Progenitor cell of endocrine pancreas (in vitro differentiated cells): ENCODE measurements at regions not wholly inside any gene's neighbourhood (a gene's known extent, or its start where the extent isn't known, plus 50 kb on each side); places are given as distances from the start of the nearest gene placed in this dataset.

Source experiments
- DNase-seq: peaks from one replicate; pipeline ENCODE4 v3.0.0; 2021; ENCODE audit warnings: low spot score; ENCODE audit not compliant: unreplicated experiment
- H3K27ac Mint-ChIP-seq: 2 replicates; pipeline ENCODE4 v1.8.0; 2021; ENCODE audit warnings: mild to moderate bottlenecking, moderate library complexity, mixed read lengths
- H3K27me3 Mint-ChIP-seq: 2 replicates; pipeline ENCODE4 v1.8.0; 2021; ENCODE audit warnings: mixed read lengths
- H3K36me3 Mint-ChIP-seq: 2 replicates; pipeline ENCODE4 v1.8.0; 2022; ENCODE audit warnings: mixed read lengths; ENCODE audit not compliant: insufficient read depth
- H3K4me1 Mint-ChIP-seq: 2 replicates; pipeline ENCODE4 v1.8.0; 2021; ENCODE audit warnings: low read depth, mixed read lengths
- H3K4me3 Mint-ChIP-seq: 2 replicates; pipeline ENCODE4 v1.8.0; 2021; ENCODE audit warnings: low read depth, mild to moderate bottlenecking, moderate library complexity, mixed read lengths
- H3K9me3 Mint-ChIP-seq: 2 replicates; pipeline ENCODE4 v1.8.0; 2021; ENCODE audit warnings: low read depth, mixed read lengths
- TF ChIP-seq, protein P1 (sequence below): fragments of 200-600 bp; sonication (generic); IDR thresholded peaks from one replicate; pipeline ENCODE4 v1.5.0; 2021; ENCODE audit warnings: antibody characterized with exemption, mild to moderate bottlenecking; ENCODE audit not compliant: unreplicated experiment

DNA sequence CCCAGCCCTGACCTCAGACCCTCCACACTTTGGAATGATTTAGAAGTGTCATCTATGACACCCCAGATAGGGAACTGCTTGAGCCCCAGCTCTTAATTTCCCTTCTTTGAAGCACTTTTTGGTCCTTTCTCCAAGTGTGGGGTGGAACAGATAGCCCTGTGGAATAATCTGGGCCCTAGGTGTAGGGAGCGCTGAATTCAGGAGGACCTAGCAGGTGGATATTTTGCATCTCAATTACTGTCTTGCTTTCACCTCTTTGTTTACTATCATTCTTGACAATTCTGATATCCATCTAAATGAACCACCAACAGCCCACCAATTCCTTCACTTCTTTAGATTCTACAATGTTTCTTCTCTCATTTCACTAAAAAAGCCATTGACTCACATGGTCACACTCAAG lies 850.4 kb downstream of the KCNJ2 start:
- no peak overlapping the region for H3K27ac Mint-ChIP-seq
- no peak for DNase-seq
- H3K27me3 Mint-ChIP-seq: no peaks in the 10 kb centered on the region
- H3K36me3 Mint-ChIP-seq: no peaks in the 10 kb centered on the region
- no peak overlapping the region for H3K4me3 Mint-ChIP-seq
- H3K9me3 Mint-ChIP-seq: no peaks in the 10 kb centered on the region
- H3K4me1 Mint-ChIP-seq: peaks cover 3% of the 10 kb centered on the region
- TF ChIP-seq, protein P1, sequence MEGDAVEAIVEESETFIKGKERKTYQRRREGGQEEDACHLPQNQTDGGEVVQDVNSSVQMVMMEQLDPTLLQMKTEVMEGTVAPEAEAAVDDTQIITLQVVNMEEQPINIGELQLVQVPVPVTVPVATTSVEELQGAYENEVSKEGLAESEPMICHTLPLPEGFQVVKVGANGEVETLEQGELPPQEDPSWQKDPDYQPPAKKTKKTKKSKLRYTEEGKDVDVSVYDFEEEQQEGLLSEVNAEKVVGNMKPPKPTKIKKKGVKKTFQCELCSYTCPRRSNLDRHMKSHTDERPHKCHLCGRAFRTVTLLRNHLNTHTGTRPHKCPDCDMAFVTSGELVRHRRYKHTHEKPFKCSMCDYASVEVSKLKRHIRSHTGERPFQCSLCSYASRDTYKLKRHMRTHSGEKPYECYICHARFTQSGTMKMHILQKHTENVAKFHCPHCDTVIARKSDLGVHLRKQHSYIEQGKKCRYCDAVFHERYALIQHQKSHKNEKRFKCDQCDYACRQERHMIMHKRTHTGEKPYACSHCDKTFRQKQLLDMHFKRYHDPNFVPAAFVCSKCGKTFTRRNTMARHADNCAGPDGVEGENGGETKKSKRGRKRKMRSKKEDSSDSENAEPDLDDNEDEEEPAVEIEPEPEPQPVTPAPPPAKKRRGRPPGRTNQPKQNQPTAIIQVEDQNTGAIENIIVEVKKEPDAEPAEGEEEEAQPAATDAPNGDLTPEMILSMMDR: no peak

DNA sequence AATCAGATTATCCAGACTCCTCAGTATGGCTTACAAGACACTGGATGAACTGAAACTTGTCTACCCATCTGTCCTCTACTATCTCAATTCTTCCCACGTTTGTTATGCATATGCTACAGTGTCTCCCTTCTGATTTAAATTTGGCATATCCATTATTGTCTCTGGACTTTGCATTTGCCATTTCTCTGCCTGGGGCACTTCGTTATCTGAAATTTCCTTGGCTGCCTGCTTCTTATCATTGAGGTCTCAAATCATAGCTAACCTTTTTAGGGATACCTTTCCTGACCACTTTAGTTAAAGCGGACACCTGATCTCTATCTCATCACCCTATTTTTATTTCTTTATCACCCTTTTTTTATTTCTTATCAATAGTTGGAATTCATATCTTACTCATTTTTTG lies 853.4 kb downstream of the KCNJ2 start:
- H3K4me1 Mint-ChIP-seq: peaks cover 3% of the 10 kb centered on the region
- H3K27me3 Mint-ChIP-seq: peaks cover 7% of the 10 kb centered on the region
- no peaks in the 10 kb centered on the region for H3K9me3 Mint-ChIP-seq
- H3K4me3 Mint-ChIP-seq: no peak overlapping the region
- TF ChIP-seq, protein P1: no peak
- no peak overlapping the region for H3K27ac Mint-ChIP-seq
- H3K36me3 Mint-ChIP-seq: no peaks in the 10 kb centered on the region
- no peak for DNase-seq

DNA sequence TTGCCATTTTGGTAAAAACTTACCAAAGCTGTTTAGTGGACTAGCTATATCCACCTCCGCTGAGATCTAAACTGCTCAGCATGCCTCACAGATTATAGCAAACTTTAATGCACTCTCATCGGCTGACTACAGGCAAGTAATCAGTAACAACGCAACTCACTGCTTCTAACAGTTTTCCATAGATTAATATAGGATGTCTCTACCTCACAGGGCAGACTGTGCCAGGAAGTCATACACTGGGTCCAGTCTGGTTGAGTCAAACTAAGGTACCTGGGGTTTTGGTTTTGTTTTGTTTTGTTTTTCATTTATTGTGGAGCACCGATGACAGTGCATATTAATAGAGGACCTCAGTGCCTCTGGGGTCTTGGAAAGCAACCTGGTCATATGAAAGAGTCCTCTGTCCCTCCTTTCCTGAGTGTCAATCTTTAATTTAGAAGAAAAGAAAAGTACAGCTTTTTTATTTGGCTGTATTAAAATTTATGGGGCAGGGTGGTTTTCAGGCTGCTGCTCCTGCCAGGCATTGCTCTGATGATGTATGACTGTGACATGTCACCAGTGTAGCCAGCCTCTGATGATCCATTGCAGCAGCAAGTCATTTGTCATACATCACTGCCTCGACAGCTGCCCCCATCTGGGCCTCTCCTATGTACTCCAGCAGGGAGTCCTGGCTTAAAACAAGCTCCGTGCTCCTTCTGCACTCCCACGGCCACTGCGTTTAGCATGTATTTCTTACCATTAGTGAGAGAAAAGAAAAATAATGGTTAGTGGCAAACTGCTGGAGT lies 854.1 kb downstream of the KCNJ2 start:
- H3K4me1 Mint-ChIP-seq: peaks cover 3% of the 10 kb centered on the region
- TF ChIP-seq, protein P1: no peak
- H3K27me3 Mint-ChIP-seq: peaks cover 7% of the 10 kb centered on the region
- no peak overlapping the region for H3K4me3 Mint-ChIP-seq
- H3K36me3 Mint-ChIP-seq: no peaks in the 10 kb centered on the region
- H3K9me3 Mint-ChIP-seq: no peaks in the 10 kb centered on the region
- no peak for DNase-seq
- no peak overlapping the region for H3K27ac Mint-ChIP-seq

DNA sequence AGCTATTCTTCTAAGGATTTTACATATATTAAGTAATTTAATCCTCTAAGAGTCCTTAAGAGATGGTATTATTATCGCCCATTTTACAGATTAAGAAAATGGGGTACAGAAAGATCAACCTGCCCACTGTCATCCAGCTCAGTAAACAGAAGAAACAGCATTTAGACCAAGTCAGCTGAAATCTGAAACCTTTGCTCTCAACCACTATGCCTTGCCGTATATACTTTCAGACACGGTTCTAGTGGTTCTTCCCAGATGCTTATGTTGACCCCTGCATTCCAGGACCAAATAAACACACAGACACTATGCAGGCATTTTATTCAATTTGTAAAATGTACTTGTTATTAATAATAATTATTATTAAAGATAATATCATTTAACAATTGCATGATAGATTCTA lies 854.8 kb downstream of the KCNJ2 start:
- Mint-ChIP-seq H3K4me1 (peaks cover 3% of the 10 kb centered on the region), H3K27me3 (peaks cover 7% of the 10 kb centered on the region), H3K9me3 (no peaks in the 10 kb centered on the region), H3K4me3 (no peak overlapping the region), H3K36me3 (no peaks in the 10 kb centered on the region), H3K27ac (no peak overlapping the region)
- no peak for DNase-seq
- TF ChIP-seq, protein P1: no peak

DNA sequence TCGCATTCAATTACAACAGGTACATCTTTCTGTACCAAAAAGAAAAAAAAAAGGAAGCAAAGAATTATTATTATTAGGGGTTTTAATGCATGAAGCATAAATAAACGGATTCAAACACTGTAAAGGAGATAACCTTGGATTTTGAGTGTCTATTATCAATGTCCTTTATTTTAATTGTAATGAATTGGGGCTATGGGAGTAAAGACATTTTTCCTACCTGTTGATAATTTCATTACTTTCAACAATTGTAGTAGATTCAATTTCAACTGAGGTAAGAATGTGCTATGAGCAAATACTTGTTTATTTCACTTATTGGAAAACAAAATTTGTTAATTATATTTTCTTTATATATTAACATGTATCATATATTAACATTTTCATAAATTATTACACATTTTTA lies 855.6 kb downstream of the KCNJ2 start:
- peaks cover 7% of the 10 kb centered on the region for H3K27me3 Mint-ChIP-seq
- H3K4me1 Mint-ChIP-seq: peaks cover 3% of the 10 kb centered on the region
- no peaks in the 10 kb centered on the region for H3K9me3 Mint-ChIP-seq
- DNase-seq: no peak
- no peak overlapping the region for H3K27ac Mint-ChIP-seq
- TF ChIP-seq, protein P1: no peak
- H3K4me3 Mint-ChIP-seq: no peak overlapping the region
- no peaks in the 10 kb centered on the region for H3K36me3 Mint-ChIP-seq
